Daoy (cell line): ENCODE measurements at regions not wholly inside any gene's neighbourhood (a gene's known extent, or its start where the extent isn't known, plus 50 kb on each side); places are given as distances from the start of the nearest gene placed in this dataset.

Source experiments
- DNase-seq: peaks from one replicate; pipeline ENCODE4 v3.0.0-alpha.2; 2015; ENCODE audit warnings: low read depth

GRCh38 chrX:5536261-5536660, 692.4 kb downstream of the NLGN4X start:
- no peak for DNase-seq

DNA sequence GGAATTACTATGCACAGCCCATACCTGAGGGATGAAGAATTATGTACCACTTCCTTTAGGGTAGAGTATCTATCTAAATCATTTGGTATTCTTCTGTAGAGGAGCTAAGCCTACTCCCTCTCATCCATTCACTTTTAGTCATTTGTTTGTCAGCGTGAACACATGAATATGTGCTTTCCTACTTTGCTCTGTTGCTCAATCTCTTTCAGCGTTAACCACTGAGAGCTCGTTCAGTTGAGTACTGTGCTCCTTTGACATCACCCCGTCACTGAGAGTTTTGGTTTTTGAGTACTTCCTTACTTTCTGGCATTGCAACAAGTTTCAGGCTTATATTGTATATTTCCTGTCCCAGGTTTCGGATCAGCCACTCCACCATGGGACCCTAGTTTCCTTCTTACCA, 700.6 kb downstream of the NLGN4X start:
- no peak for DNase-seq

DNA sequence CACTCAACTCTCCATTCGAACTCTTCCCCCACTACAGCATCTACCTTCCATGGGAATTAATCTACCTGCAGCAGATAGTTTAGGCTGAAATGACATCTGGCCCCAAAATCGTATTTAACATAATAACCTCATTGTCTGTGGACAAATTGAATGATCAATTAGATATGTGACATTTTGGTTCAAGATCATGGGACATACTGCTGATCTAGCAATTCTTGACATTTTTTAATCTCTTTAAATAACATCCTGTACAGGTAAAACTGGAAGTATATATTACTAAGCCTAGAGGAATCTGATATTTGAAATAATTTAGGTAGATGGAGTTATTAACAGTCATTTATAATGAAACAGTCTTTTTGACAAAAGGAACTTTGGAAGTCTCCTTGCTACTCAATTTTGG, 702.5 kb downstream of the NLGN4X start:
- DNase-seq = no peak

GRCh38 chrX:5490786-5491563, 737.7 kb downstream of the NLGN4X start:
- DNase-seq = no peak

GRCh38 chrX:5474282-5474681, 754.4 kb downstream of the NLGN4X start:
- DNase-seq = no peak

GRCh38 chrX:5458300-5458842, 770.3 kb downstream of the NLGN4X start:
- DNase-seq = no peak

GRCh38 chrX:5449323-5449722, 779.3 kb downstream of the NLGN4X start:
- DNase-seq = no peak

DNA sequence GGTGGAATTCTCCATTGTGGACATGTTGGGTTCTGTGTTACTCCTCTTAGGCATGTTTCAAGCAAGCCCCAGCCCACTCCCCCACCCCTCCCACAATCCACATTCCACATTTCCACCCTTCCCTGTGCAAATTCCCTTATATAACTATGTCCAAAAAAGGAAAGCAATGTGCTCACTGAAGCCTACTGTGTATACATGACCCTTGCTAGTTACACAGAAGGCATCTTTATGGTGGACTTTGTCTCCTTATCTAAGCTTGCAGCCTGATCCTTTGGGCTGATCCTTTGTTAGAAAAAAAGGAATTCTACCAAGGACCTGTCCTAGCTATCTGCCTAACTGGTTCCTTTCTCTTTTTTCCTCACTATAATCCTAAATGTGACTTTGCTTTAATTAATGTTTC, 796.8 kb downstream of the NLGN4X start:
- no peak for DNase-seq

GRCh38 chrX:5425119-5425518, 803.5 kb downstream of the NLGN4X start:
- DNase-seq = no peak

DNA sequence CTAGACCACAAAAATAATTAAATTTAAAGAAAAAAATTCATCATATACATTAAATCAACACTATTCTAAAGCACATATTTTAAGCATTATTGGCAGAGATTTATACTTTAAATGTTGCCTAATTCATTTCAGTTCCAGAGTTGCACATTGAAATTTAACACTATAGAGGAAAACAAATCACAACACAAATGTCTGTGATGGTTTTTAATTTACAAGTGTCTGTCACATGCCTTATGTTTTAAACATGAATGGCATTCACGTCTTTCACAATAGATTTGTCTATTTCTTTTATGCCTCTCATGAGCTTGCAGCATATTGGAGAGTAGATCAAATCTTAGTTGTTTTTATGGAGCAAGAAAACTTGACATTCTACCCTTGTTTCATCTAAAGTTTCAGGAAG, 811.3 kb downstream of the NLGN4X start:
- no peak for DNase-seq

DNA sequence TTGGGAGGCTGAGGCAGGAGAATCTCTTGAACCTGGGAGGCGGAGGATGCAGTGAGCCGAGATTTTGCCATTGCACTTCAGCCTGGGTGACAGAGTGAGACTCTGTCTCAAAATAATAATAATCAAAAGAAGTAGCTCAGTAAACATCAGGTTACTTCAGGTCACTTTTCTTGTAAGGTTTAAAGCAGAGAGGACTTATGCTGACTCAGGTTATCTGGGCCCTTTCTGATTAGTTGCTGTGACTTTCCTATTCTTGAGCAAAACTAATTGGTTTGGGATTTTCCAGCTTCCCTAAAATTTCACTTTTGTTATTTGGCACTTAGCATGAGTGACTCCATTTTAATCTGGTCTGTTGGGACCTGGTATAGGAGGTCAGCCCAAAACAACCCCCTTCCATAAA, 812.9 kb downstream of the NLGN4X start:
- no peak for DNase-seq

DNA sequence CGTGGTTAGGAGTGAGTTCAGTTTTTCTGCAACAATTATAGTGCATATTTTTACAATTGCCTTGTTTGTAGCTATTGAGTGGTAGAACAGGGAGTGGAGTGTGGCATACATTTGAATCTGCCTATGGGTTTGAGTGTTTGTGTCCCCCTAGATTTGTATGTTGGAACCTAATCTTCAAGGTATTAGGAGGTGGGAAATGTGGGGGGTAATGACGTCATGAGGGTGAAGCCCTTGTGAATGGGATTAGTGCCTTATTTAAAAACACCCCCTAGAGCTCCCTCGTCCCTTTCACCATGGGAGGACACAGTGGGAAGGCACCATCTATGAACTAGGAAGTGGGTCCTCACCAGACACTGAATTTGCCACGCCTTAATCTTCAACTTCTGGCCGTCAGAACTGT, 819.6 kb downstream of the NLGN4X start:
- DNase-seq = no peak

DNA sequence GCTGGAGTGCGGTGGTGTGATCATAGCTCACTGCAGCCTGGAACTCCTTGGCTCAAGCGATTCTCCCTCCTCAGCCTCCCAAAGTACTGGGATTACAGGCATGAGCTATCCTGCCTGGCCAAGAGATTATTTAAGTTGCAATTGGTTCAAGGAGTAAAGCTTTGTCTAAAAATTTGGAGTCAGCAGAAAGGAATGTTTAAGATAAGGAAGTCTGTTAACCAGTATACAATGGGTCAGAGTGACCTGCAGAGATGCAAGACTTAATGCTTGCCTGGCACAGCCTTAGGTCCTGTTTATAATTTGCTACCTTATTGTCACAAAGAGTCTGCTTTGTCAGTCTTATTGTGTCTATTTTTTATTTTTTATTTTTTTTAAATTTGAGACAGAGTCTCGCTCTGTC, 826.2 kb downstream of the NLGN4X start:
- no peak for DNase-seq

DNA sequence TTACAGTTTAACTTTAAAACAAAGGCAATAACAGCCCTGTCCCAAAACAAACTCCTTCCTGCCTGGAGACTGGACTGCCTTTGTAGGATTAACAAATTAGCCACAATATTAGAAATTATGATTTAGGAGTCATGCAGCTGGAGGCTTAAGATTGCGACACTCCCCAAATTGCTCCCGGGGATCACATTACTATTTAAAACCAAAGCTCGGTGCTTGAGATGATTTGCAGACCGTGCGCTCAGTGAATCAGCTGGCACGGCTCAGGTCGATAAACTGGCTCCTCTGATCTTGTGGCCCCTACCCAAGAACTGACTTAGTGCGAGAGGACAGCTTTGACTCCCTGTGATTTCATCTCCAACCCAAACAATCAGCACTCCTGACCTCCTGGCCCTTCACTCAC, 829.3 kb downstream of the NLGN4X start:
- DNase-seq = no peak

GRCh38 chrX:5397409-5397808, 831.3 kb downstream of the NLGN4X start:
- no peak for DNase-seq

DNA sequence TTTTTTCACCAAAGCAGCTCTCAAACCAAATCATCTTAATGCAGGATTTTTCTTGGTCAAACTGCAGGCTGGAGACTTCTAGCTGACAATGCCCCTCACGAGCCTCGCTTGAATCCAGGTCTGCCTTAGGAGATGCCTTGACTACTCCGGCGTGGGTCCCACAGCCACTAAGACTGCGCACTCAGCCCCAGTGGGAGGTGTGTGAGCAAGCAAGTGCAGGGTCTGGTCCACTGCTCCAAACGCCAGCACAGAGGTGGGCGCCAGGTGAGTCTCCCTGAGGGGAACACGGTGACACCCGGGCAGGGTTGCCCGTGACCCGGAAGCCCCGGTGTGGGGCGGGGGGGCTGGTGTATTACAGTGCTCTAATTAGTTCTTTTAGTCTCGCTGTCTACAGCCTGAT, 838.3 kb downstream of the NLGN4X start:
- no peak for DNase-seq

DNA sequence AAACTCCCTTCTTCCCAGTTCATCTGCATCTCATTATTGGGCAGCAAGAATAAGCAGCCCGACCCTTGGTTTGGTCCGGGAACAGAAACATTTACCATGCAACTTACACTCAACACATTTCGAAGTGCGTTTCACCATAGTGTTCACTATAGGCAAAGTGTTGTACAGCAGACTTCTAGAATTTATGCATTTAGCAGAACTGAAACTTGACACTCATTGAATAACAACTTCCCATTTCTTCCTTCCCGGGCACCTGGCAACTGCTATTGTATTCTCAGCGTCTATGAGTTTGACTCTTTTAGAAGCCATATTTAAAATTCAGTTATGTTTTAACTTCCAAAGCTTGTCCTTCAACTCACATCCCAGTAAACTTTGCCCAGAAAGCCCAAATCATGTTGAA, 840.6 kb downstream of the NLGN4X start:
- no peak for DNase-seq

DNA sequence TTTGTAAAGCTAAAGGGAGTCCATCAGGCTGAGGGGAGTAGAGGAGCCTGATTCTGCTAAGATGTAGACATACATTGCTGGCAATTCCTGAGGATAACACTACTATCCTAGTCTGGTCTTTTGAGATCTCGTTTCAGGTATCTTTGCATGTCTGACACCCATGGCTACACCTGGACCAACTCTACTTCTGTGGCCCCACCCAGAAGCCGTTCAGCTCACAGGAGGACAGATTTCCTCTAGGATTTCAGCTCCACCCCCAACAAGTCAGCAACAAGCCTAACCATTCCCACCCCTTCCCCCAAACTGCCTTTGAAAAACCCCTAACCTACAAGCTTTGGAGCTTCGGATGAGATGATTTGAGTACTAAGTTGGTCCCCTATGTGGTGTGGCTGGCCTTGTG, 848.2 kb downstream of the NLGN4X start:
- no peak for DNase-seq

- no peak for DNase-seq
Observed at GRCh38 chrX:5341902-5342301, 886.8 kb downstream of the NLGN4X start.

DNA sequence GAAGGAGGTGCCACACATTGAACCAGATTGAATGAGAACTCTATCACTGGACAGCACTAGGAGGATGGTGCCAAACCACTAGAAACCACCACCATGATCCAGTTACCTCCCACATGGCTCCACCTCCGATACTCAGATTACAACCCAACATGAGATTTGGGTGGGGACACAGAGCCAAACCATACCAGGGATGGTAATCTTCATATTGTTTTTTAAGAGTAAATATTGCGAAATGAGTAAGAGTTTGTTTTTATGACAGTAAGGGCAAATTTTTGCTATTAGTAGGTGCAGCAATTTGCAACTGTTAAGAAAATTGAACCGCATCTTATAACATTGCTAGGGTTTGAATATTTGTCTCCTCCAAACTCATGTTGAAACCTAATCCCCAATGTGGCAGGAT, 891.5 kb downstream of the NLGN4X start:
- no peak for DNase-seq

DNA sequence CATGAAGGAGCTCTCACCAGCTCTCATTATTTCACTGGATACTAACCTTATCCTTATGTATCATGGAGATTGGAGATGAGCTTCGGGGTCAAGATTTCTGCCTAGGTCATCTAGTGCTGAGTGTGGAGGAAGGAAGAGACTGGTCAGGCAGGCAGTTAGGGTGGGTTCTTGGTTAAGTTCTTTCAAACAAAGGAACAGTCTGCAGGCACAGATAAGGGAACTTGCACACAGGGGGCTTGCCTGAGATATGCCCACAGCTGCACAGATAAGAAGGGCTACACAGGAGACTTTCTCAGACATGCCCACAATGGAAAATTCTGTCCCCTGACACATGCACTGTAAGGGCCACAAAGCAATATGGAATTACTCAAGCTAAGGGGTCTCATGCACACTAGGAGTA, 904.1 kb downstream of the NLGN4X start:
- DNase-seq = no peak

DNA sequence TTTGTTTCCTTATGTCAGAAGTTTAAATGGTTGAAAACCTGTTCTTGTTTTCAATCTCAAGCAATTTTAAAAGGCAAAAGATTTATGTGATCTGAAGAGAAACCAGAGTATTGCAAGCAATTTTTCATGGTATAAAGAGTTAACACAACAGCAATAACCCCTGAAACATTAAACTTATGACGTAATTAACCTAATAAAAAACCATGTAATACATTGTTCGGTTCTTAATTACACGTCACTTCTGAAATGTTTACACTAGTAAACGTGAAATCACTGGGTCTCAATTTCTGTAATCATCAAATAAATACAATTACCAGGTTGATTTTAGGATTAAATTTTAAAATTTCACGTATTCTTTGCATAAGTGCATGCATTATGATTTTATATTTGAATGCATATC, 914.5 kb downstream of the NLGN4X start:
- no peak for DNase-seq

- DNase-seq = no peak
Observed at GRCh38 chrX:5307416-5307815, 921.3 kb downstream of the NLGN4X start.

- DNase-seq = no peak
Observed at GRCh38 chrX:5306654-5307121, 922.0 kb downstream of the NLGN4X start.
